H1 (cell line): ENCODE measurements at regions not wholly inside any gene's neighbourhood (a gene's known extent, or its start where the extent isn't known, plus 50 kb on each side); places are given as distances from the start of the nearest gene placed in this dataset.

Experiments used
- ASH2L ChIP-seq: fragments of 200-600, 300-600 bp; sonication (generic); IDR thresholded peaks from one replicate; pipeline ENCODE4 v1.7.1; 2017; ENCODE audit warnings: low read length
- EP300 ChIP-seq, 2 experiments: IDR thresholded peaks; 1 replicate in 1 of 2; 2 replicates in 1 of 2; pipeline ENCODE4 v1.6.1; 2011 to 2012; ENCODE audit warnings: low read depth in 2 of 2, low read length in 2 of 2, mild to moderate bottlenecking in 2 of 2, borderline replicate concordance in 1 of 2, inconsistent platforms in 1 of 2, moderate library complexity in 1 of 2
- MAFK ChIP-seq: IDR thresholded peaks from 2 replicates; pipeline ENCODE4 v1.6.1; 2012; ENCODE audit warnings: low read depth, mild to moderate bottlenecking, improper control_type of control experiment, low read length
- RBBP5 ChIP-seq: IDR thresholded peaks from 2 replicates; pipeline ENCODE4 v1.7.1; 2012; ENCODE audit warnings: low read depth, mild to moderate bottlenecking, inconsistent platforms, low read length, moderate library complexity, borderline replicate concordance
- RNF2 ChIP-seq: fragments of 200-900, 300-1000 bp; sonication (generic); IDR thresholded peaks from 2 replicates; pipeline ENCODE4 v1.7.1; 2016; ENCODE audit warnings: borderline replicate concordance, low read depth, mild to moderate bottlenecking, antibody characterized with exemption, low read length; ENCODE audit not compliant: poor library complexity, severe bottlenecking; ENCODE audit errors: missing control alignments
- SP2 ChIP-seq: IDR thresholded peaks from 2 replicates; pipeline ENCODE4 v1.6.1; 2012; ENCODE audit warnings: mild to moderate bottlenecking, low read length, inconsistent platforms
- TCF12 ChIP-seq: IDR thresholded peaks from 2 replicates; pipeline ENCODE4 v1.6.1; 2011; ENCODE audit warnings: low read depth, mild to moderate bottlenecking, low read length

- no peak for TF ChIP-seq MAFK
- TF ChIP-seq ASH2L, result no peak
- TF ChIP-seq RNF2, result no peak
- TF ChIP-seq TCF12, result no peak
- no peak for TF ChIP-seq EP300 (IDR thresholded peaks at IDR 0.05; ENCODE audit: borderline replicate concordance in 1 of 2, low read depth in 2 of 2, low read length in 2 of 2)
- no peak for TF ChIP-seq RBBP5
- TF ChIP-seq SP2, result no peak
These were observed 133.1 kb upstream of the CHST15 start (continued) for GRCh38 chr10:124226271-124227054.
